ENCODE measurements at regions not wholly inside any gene's neighbourhood (a gene's known extent, or its start where the extent isn't known, plus 50 kb on each side); places are given as distances from the start of the nearest gene placed in this dataset.

DNA sequence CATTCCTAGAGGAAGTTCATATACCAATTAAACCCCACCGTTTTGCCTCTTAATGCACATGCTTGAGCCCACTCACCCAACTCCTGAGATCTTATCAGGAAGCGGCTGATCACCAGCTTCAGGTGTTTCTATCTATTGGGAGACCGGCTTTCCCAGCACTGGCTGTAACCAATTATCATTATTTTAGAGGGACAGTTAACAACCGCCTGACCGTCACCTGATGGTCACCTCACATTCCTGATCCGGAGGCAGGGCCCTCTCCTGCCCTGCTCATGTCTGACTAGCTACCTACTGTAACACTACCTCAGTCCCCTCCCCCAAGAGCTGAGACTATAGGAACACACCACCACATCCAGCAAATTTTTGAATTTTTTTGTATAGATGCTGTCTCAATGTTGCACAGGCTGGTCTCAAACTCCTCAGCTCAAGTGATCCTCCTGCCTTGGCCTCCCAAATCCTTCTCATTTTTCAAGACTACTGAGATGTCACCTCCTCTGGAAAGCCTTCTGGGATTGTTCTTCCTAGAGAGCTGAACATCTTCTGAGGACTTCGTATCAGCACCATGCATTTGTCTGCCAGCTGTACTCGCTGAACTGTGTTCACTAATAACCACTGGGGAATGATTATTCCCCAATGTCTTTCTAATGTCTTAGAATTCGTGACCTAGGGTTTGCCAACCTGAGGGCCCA lies 84.8 kb downstream of the LSM3 start:
- TF ChIP-seq, protein P1, sequence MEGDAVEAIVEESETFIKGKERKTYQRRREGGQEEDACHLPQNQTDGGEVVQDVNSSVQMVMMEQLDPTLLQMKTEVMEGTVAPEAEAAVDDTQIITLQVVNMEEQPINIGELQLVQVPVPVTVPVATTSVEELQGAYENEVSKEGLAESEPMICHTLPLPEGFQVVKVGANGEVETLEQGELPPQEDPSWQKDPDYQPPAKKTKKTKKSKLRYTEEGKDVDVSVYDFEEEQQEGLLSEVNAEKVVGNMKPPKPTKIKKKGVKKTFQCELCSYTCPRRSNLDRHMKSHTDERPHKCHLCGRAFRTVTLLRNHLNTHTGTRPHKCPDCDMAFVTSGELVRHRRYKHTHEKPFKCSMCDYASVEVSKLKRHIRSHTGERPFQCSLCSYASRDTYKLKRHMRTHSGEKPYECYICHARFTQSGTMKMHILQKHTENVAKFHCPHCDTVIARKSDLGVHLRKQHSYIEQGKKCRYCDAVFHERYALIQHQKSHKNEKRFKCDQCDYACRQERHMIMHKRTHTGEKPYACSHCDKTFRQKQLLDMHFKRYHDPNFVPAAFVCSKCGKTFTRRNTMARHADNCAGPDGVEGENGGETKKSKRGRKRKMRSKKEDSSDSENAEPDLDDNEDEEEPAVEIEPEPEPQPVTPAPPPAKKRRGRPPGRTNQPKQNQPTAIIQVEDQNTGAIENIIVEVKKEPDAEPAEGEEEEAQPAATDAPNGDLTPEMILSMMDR (IDR thresholded peaks at IDR 0.05; ENCODE audit: borderline replicate concordance, extremely low read depth, low read length, poor library complexity, severe bottlenecking): no peak
- TF ChIP-seq EZH2 (IDR thresholded peaks at IDR 0.05; ENCODE audit: borderline replicate concordance, low read depth, low read length, severe bottlenecking): no peak

Measured in DND-41 (cell line).